Neural cell (in vitro differentiated cells): ENCODE measurements at regions not wholly inside any gene's neighbourhood (a gene's known extent, or its start where the extent isn't known, plus 50 kb on each side); places are given as distances from the start of the nearest gene placed in this dataset.
A peak's percentile ranks its signal among the peaks of the same experiment; 100 is the strongest.
"Not testable (repeated sequence)": the region's sequence is repeated elsewhere in the genome, so short reads cannot be mapped to it uniquely, and the experiment has no call there.

Experiments
- H2AFZ ChIP-seq: fragments of 200-600, 300-800 bp; sonication (generic), shearing (Covaris generic); 2 replicates; pipeline ENCODE4 v1.6.0; 2014; ENCODE audit warnings: low read depth, mild to moderate bottlenecking, antibody characterized with exemption, low read length, moderate library complexity
- H3F3A ChIP-seq: fragments of 200-600 bp; shearing (Covaris generic); 2 replicates; pipeline ENCODE4 v1.6.1; 2016; ENCODE audit warnings: mild to moderate bottlenecking, moderate library complexity, mixed read lengths, antibody characterized with exemption, low read length; ENCODE audit not compliant: insufficient read depth, poor library complexity, severe bottlenecking
- H3K27ac ChIP-seq: fragments of 200-600, 300-800 bp; sonication (generic), shearing (Covaris generic); 2 replicates; pipeline ENCODE4 v1.5.1; 2014; ENCODE audit warnings: mild to moderate bottlenecking, low read length, moderate library complexity
- H3K27me3 ChIP-seq: fragments of 300-800, 200-600 bp; sonication (generic), shearing (Covaris generic); 2 replicates; pipeline ENCODE4 v1.6.0; 2014; ENCODE audit warnings: mild to moderate bottlenecking, low read depth, low read length, moderate library complexity; ENCODE audit not compliant: insufficient read depth
- H3K36me3 ChIP-seq: fragments of 300-800, 200-600 bp; sonication (generic), shearing (Covaris generic); 2 replicates; pipeline ENCODE4 v1.5.1; 2014; ENCODE audit warnings: mild to moderate bottlenecking, antibody characterized with exemption, low read length, moderate library complexity; ENCODE audit not compliant: insufficient read depth
- H3K4me2 ChIP-seq: fragments of 300-800, 200-600 bp; sonication (generic), shearing (Covaris generic); 2 replicates; pipeline ENCODE4 v1.6.0; 2014; ENCODE audit warnings: mild to moderate bottlenecking, low read length
- H3K4me3 ChIP-seq: fragments of 300-800, 200-600 bp; sonication (generic), shearing (Covaris generic); 2 replicates; pipeline ENCODE4 v1.5.1; 2014; ENCODE audit warnings: mild to moderate bottlenecking, low read length, moderate library complexity
- H3K79me2 ChIP-seq: fragments of 200-600 bp; shearing (Covaris generic); replicated peaks from 2 replicates; pipeline ENCODE4 v1.6.0; 2014; ENCODE audit warnings: mild to moderate bottlenecking, low read length, moderate library complexity; ENCODE audit not compliant: insufficient read depth
- H3K9ac ChIP-seq: fragments of 300-800, 200-600 bp; sonication (generic), shearing (Covaris generic); 2 replicates; pipeline ENCODE4 v1.6.1; 2016; ENCODE audit warnings: mild to moderate bottlenecking, low read length, mixed read lengths
- H3K9me2 ChIP-seq: fragments of 200-600 bp; shearing (Covaris generic); 2 replicates; pipeline ENCODE4 v1.6.1; 2016; ENCODE audit warnings: mild to moderate bottlenecking, low read length, mixed read lengths; ENCODE audit not compliant: insufficient read depth
- H3K9me3 ChIP-seq: fragments of 200-600, 300-800 bp; sonication (generic), shearing (Covaris generic); 2 replicates; pipeline ENCODE4 v1.6.1; 2016; ENCODE audit warnings: mild to moderate bottlenecking, mixed run types, low read length, moderate library complexity, mixed read lengths
- H4K20me1 ChIP-seq: fragments of 200-600 bp; shearing (Covaris generic); 2 replicates; pipeline ENCODE4 v1.6.1; 2016; ENCODE audit warnings: mild to moderate bottlenecking, mixed run types; ENCODE audit not compliant: insufficient read depth
- CTCF ChIP-seq: fragments of 450-650 bp; IDR thresholded peaks from 2 replicates; pipeline ENCODE4 v1.5.1; 2014; ENCODE audit warnings: antibody characterized with exemption, mild to moderate bottlenecking, moderate library complexity; ENCODE audit not compliant: poor library complexity, severe bottlenecking
- EP300 ChIP-seq: fragments of 450-650 bp; conservative IDR thresholded peaks from 2 replicates; pipeline ENCODE4 v1.6.1; 2014; ENCODE audit warnings: antibody characterized with exemption, mild to moderate bottlenecking, moderate library complexity; ENCODE audit not compliant: poor library complexity, severe bottlenecking
- EZH2 ChIP-seq: fragments of 200-600, 300-800 bp; shearing (Covaris generic), sonication (generic); IDR thresholded peaks from 2 replicates; pipeline ENCODE4 v1.6.1; 2014; ENCODE audit warnings: antibody characterized with exemption, low read length, borderline replicate concordance, mild to moderate bottlenecking; ENCODE audit not compliant: insufficient read depth, poor library complexity, severe bottlenecking
- MXI1 ChIP-seq: fragments of 450-650 bp; conservative IDR thresholded peaks from 2 replicates; pipeline ENCODE4 v1.6.1; 2014; ENCODE audit warnings: antibody characterized with exemption, mild to moderate bottlenecking; ENCODE audit not compliant: poor library complexity, severe bottlenecking
- POLR2AphosphoS5 ChIP-seq: IDR thresholded peaks from 2 replicates; pipeline ENCODE4 v1.6.1; 2012
- RAD21 ChIP-seq: fragments of 450-650 bp; conservative IDR thresholded peaks from 2 replicates; pipeline ENCODE4 v1.6.1; 2014; ENCODE audit warnings: antibody characterized with exemption, mild to moderate bottlenecking, moderate library complexity
- REST ChIP-seq: IDR thresholded peaks from 2 replicates; pipeline ENCODE4 v1.6.1; 2012; ENCODE audit warnings: borderline replicate concordance
- SMC3 ChIP-seq: fragments of 450-650 bp; conservative IDR thresholded peaks from 2 replicates; pipeline ENCODE4 v1.6.1; 2014; ENCODE audit warnings: antibody characterized with exemption, mild to moderate bottlenecking, moderate library complexity; ENCODE audit not compliant: poor library complexity
- TAF1 ChIP-seq: IDR thresholded peaks from 2 replicates; pipeline ENCODE4 v1.6.1; 2012; ENCODE audit warnings: low read depth

GRCh38 chr7:24444666-24445440, 128.4 kb upstream of the PALS2 start:
- Histone ChIP-seq H4K20me1 (no peaks in the 10 kb centered on the region), H3K79me2 (no peaks in the 10 kb centered on the region), H3K27me3 (no peaks in the 10 kb centered on the region), H3K27ac (no peak overlapping the region), H3K9ac (no peak overlapping the region), H3K4me2 (no peak overlapping the region), H3K36me3 (no peaks in the 10 kb centered on the region), H3K9me2 (no peaks in the 10 kb centered on the region), H3F3A (no peaks in the 10 kb centered on the region), H3K9me3 (no peaks in the 10 kb centered on the region), H2AFZ (no peak overlapping the region), H3K4me3 (peak overlapping the region; percentile 29)
- TF ChIP-seq SMC3, result no peak
- peak; percentile 22 for TF ChIP-seq EP300
- TF ChIP-seq POLR2AphosphoS5, result peak; percentile 49

- Histone ChIP-seq H3K4me2 (no peak overlapping the region), H3K27ac (no peak overlapping the region), H3K9ac (no peak overlapping the region), H4K20me1 (no peaks in the 10 kb centered on the region), H2AFZ (no peak overlapping the region), H3F3A (no peaks in the 10 kb centered on the region), H3K4me3 (no peak overlapping the region), H3K27me3 (no peaks in the 10 kb centered on the region), H3K79me2 (no peaks in the 10 kb centered on the region), H3K36me3 (no peaks in the 10 kb centered on the region), H3K9me2 (no peaks in the 10 kb centered on the region), H3K9me3 (no peaks in the 10 kb centered on the region)
- TF ChIP-seq TAF1 (no peak), RAD21 (no peak), SMC3 (no peak), CTCF (no peak), MXI1 (no peak)
These were observed 125.2 kb upstream of the PALS2 start for GRCh38 chr7:24448038-24448437.

GRCh38 chr7:24449416-24449815, 123.8 kb upstream of the PALS2 start:
- not testable (repeated sequence) for H3K9me3 ChIP-seq, H3K4me3 ChIP-seq, H3K9ac ChIP-seq, H3F3A ChIP-seq, H3K9me2 ChIP-seq, H4K20me1 ChIP-seq, H3K4me2 ChIP-seq, H3K27ac ChIP-seq, H3K79me2 ChIP-seq, H2AFZ ChIP-seq, H3K36me3 ChIP-seq, H3K27me3 ChIP-seq

GRCh38 chr7:24455813-24456525, 117.3 kb upstream of the PALS2 start:
- no peaks in the 10 kb centered on the region for H3K79me2 ChIP-seq
- H3K36me3 ChIP-seq, result no peaks in the 10 kb centered on the region
- no peaks in the 10 kb centered on the region for H3K9me3 ChIP-seq
- no peak overlapping the region for H3K4me3 ChIP-seq
- no peak overlapping the region for H2AFZ ChIP-seq
- no peak overlapping the region for H3K4me2 ChIP-seq
- H4K20me1 ChIP-seq, result no peaks in the 10 kb centered on the region
- H3K9ac ChIP-seq, result no peak overlapping the region
- no peaks in the 10 kb centered on the region for H3K9me2 ChIP-seq
- no peaks in the 10 kb centered on the region for H3K27me3 ChIP-seq
- no peak overlapping the region for H3K27ac ChIP-seq
- no peaks in the 10 kb centered on the region for H3F3A ChIP-seq
- TF ChIP-seq EZH2, result no peak
- TF ChIP-seq MXI1, result no peak
- TF ChIP-seq RAD21, result no peak
- no peak for TF ChIP-seq TAF1
- no peak for TF ChIP-seq REST
- TF ChIP-seq CTCF, result no peak
- TF ChIP-seq SMC3, result no peak
- no peak for TF ChIP-seq POLR2AphosphoS5
